DMS 273 treated with DMSO at 0.1 percent for 48 hours (cell line): ENCODE measurements at regions not wholly inside any gene's neighbourhood (a gene's known extent, or its start where the extent isn't known, plus 50 kb on each side); places are given as distances from the start of the nearest gene placed in this dataset.
"Not testable (repeated sequence)": the region's sequence is repeated elsewhere in the genome, so short reads cannot be mapped to it uniquely, and the experiment has no call there.

ENCODE experiments used
- DNase-seq: peaks from one replicate; lab custom pipeline; 2025; lab: John Stamatoyannopoulos, UW

- no peak for DNase-seq
These were observed 169.8 kb downstream of the LEPR start for GRCh38 chr1:65590279-65590678.

GRCh38 chr1:65593516-65593915 lies 173.0 kb downstream of the LEPR start:
- no peak for DNase-seq

- DNase-seq = no peak
These were observed 175.3 kb downstream of the LEPR start for GRCh38 chr1:65595724-65596123.

GRCh38 chr1:65596768-65597167 lies 176.3 kb downstream of the LEPR start:
- no peak for DNase-seq

DNA sequence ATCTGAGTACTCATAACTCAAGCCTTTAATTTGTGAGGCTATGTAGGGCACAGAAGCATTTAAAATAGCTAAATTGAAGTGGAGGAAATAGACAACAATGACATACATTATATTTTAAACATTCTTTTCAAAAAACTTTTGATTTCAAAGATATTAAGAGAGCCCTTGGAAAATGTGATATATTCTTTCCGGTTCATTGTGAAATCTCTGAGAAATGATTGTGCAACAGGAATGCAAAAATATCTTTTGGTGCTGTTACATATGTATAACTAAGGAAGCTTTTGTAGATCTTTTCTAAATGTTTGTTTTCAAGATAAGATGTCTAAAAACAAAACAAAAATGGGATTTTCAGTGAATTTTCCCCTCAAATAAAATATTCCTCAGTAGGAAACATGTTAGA lies 185.2 kb downstream of the LEPR start:
- no peak for DNase-seq

GRCh38 chr1:65606426-65606825 lies 186.0 kb downstream of the LEPR start:
- no peak for DNase-seq

- no peak for DNase-seq
These were observed 178.8 kb upstream of the PDE4B start for GRCh38 chr1:65613884-65614283.

DNA sequence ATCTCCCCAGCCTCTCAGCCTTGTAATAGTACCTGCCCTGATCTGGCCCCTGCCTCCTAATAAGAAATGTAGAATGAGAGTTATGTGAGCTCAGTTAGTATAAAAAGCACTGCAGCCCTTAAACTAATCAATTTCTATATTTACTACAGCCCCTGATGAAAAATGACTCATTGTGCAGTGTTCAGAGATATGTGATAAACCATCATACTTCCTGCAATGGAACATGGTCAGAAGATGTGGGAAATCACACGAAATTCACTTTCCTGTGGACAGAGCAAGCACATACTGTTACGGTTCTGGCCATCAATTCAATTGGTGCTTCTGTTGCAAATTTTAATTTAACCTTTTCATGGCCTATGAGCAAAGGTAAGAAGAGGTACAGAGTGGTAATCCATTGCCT lies 176.8 kb upstream of the PDE4B start:
- no peak for DNase-seq

GRCh38 chr1:65621721-65622120 lies 171.0 kb upstream of the PDE4B start:
- not testable (repeated sequence) for DNase-seq

GRCh38 chr1:65623895-65624294 lies 168.8 kb upstream of the PDE4B start:
- DNase-seq = no peak

- no peak for DNase-seq
These were observed 167.2 kb upstream of the PDE4B start for GRCh38 chr1:65625528-65625927.

- no peak for DNase-seq
These were observed 166.7 kb upstream of the PDE4B start for GRCh38 chr1:65626003-65626402.

DNA sequence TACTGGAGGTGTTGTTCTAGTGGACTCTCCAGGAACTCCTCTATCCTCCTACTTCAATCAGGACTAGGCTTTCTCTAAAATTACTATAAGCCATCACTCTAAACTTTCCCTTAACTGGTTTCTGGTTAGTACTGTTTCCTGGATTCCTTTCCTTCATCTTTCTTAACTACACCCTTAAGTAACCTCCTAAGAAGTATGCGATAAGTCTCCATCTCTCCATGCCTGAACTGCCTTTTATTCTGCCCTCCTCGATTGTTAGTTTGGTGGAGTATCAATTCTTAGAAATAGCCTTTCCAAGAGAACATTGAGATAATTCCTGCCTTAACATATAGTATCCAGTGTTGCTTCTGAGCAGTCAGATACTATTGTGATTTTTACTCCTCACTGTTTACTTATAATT lies 162.9 kb upstream of the PDE4B start:
- no peak for DNase-seq

- no peak for DNase-seq
These were observed 161.8 kb upstream of the PDE4B start for GRCh38 chr1:65630855-65631254.

GRCh38 chr1:65632235-65632634 lies 160.5 kb upstream of the PDE4B start:
- no peak for DNase-seq

- DNase-seq = no peak
These were observed 152.6 kb upstream of the PDE4B start for GRCh38 chr1:65640046-65640445.

DNA sequence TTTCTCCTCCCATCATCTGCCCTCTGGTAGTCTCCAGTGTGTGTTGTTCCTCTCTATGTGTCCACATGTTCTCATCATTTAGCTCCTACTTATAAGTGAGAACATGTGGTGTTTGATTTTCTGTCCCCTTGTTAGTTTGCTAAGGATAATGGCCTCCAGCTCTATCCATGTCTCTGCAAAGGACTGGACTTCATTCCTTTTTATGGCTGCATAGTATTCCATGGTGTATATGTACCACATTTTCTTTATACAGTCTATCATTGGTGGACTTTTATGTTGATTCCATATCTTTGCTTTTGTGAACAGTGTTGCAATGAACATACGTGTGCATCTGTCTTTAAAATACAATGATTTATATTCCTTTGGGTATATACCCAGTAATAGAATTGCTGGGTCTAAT lies 143.5 kb upstream of the PDE4B start:
- DNase-seq = not testable (repeated sequence)

GRCh38 chr1:65650682-65651081 lies 142.0 kb upstream of the PDE4B start:
- no peak for DNase-seq

- not testable (repeated sequence) for DNase-seq
These were observed 138.2 kb upstream of the PDE4B start for GRCh38 chr1:65654526-65654925.

GRCh38 chr1:65657609-65658008 lies 135.1 kb upstream of the PDE4B start:
- DNase-seq = not testable (repeated sequence)

DNA sequence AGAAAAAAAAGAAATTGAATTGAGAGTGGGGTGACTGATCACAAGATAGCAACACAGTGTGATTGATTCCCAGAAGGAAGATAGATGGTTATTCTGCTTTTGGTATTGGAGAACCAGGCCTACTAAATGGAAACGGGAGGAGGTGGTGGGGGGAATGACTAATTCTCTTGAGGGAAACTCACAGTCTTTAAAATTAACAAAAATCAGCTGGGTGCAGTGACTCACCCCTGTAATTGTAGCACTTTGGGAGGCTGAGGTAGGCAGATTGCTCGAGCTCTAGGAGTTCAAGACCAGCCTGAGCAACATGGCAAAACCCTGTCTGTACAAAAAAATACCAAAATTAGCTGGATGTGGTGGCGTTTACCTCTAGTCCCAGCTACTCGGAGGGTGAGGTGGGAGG lies 134.6 kb upstream of the PDE4B start:
- DNase-seq = no peak

- no peak for DNase-seq
These were observed 124.3 kb upstream of the PDE4B start for GRCh38 chr1:65668368-65668767.

DNA sequence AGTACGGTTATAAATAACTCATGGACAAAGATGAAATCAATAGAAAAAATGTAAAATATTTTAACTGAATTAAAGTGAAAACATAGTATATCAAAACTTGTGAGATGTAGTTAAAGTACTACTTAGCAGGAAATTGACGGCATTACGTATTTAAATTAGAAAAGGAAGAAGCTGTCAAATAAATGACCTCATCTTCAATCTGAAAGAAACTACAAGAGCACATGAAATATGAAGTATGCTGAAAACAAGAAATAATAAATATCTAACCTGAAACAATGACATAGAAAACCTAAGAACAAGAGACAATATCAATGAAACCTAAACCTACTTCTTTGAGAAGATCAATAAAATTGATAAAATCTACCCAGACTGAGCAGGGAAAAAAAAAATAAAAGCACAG lies 122.2 kb upstream of the PDE4B start:
- DNase-seq = no peak

DNA sequence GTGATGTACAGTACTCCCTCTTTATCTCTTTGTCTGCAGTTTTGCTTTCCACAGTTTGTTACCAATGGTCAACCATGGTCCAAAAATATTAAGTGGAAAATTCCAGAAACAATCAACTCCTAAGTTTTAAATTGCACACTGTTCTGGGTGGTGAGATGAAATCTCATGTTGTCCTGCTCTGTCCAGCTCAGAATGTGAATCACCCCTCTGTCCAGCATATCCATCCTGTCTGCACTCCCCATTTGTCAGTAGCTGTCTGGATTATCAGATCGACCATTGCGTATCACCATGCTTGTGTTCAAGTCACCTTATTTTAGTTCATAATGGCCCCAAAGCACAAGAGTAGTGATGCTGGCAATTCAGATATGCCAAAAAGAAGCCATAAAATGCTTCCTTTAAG lies 118.2 kb upstream of the PDE4B start:
- DNase-seq = no peak

GRCh38 chr1:65679773-65680172 lies 112.9 kb upstream of the PDE4B start:
- no peak for DNase-seq
